AG09319 (cell line): ENCODE measurements at regions not wholly inside any gene's neighbourhood (a gene's known extent, or its start where the extent isn't known, plus 50 kb on each side); places are given as distances from the start of the nearest gene placed in this dataset.

ENCODE experiments used
- DNase-seq: peaks from one replicate; pipeline ENCODE4 v3.0.0-alpha.2; 2010; ENCODE audit warnings: low read depth; ENCODE audit errors: extremely low read depth
- CTCF ChIP-seq: IDR thresholded peaks from 2 replicates; pipeline ENCODE4 v1.5.1; 2011; ENCODE audit warnings: low read depth, mild to moderate bottlenecking, inconsistent platforms, low read length, moderate library complexity

DNA sequence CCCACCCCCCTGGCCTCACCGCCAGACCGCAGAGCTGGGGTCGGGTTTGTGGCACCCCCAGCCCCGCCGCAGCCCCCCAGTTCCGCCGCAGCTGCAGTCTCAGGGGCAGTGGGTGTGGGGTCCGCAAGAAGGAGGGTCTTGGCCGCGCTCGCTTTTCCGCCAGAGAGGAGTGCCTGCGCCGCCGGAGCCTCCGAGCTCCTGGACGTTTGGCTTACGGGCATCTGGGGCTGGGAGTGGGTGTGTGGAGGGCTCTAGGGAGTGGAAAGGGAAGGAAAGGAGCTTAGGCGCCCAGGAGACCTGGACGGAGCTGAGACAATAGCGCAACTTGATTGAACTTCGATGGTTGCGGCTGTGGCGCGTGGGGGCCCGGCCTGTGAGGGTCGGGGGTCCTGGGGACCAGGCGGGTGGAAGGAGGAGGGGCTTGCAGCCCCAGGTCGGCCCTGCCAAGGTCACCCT is 88.8 kb upstream of the IPO9 start:
- no peak for DNase-seq

DNA sequence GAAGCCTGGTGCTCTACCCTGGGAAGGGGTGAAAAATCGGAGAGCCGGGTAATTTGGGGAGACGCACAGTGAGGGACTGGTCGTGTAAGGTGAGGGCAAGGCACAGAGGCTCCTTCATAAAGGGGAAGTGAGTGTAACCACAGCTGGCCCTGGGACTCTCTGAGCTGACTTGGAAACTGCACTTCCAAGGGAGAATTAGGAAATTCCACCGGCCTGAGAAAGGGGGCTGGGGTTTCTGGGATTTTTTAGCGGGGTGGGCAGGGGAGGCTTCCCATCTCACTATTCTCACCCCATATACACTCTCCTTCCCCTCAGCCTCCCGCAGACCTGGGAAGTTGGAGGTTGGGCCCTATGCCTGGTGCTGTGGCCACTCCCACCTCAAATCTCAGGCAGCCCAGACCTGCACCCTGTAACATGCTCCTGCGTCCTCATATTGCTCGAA is 88.3 kb upstream of the IPO9 start:
- DNase-seq: no peak
- TF ChIP-seq CTCF: no peak

More for the DNA sequence above, 88.8 kb upstream of the IPO9 start:
- TF ChIP-seq CTCF: no peak

- no peak for TF ChIP-seq CTCF
- DNase-seq: no peak
These were observed 87.1 kb upstream of the IPO9 start for GRCh38 chr1:201741763-201742342.

DNA sequence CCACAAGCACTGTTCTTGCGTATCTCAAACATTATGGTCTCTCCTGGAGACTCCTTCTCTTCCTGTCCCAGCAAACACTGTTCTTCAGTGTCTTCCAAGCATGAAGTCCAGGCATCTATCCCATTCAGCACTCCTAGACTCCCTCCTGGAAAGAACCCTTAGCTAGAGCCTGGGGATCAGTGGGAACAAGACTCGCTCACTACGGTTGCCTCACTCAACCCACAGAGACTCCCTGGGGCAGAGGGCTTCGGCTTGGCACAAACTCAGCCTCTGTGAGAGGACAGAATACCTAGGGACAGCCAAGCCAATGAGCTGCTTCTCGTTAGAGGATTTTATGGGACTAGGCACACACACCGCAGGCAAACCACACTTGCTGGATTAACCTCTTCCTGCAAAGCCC is 86.5 kb upstream of the IPO9 start:
- no peak for TF ChIP-seq CTCF
- DNase-seq: no peak

DNA sequence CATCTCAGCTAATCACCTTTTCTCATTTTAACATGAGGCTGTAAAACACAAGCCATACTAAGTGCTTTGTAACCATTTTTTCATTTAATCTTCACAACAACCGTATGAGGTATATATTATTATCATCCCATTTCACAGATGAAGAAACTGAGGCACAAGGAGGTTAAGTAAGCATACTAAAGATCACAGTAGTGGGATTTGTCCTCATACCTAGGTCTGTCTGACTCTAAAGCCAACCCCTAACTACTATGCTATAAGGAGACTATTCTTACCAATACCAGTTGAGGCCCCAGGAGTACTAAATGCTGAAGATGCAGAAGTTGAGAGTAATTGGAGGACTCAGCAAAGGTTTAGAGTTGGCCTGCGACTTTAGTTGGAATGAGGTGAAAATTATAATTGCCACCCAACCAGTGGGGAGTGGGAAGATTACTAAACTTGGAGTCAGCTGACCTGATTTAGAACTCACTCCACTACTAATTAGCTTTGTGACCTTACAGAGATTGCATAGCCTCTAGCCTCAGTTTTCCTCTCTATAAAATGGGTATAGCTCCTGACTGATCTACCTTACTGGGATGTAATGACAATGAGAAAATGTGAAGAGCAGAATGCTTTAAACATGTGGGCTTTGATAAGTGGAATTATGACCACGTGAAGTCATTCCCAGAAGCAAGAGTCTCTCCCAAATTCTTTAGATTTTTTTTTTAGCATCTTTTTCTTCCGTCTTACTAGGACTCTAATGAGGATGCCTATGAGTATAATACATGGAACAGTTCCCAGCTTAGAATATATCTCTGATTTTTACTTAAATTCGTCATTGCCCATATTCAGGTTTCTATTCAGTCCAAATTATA is 85.8 kb upstream of the IPO9 start:
- TF ChIP-seq CTCF: no peak
- no peak for DNase-seq

DNA sequence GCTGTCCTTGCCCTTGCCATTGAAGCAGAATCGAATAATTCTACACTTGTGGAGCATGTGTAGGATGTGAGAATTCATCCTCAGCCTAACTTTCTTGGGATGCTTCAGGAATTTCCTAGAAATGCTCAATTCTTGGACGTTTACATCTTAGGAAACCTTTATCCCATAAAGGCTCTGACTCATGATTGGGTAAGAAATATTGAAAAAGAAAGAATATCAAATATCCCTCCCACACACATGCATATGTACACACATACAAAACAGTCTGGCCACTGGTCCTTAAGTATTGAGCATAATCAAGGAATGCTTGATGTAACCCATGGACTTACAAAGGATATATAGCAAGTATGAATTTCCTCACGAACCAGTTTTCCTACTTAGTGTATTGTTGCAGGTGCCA is 83.9 kb upstream of the IPO9 start:
- no peak for TF ChIP-seq CTCF
- no peak for DNase-seq

DNA sequence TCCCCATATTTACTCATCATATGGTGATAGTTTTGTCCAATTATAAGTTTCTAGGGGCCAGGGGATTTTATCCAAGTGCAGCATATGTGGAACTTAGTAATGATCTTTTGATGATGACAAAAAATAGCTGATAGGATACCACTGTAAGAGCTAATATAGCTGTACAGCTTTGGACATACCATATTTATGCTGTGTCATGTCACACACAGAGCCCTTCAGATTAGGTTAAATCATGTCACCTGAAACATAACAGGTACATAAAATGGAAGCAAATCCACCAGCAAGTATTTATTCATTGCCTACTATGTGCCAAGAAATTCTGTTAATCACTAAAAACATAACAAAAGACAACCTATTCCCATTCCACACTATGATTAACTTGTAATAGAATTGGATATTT is 82.8 kb upstream of the IPO9 start:
- TF ChIP-seq CTCF: no peak
- no peak for DNase-seq
